GM19023 (cell line): ENCODE measurements at regions not wholly inside any gene's neighbourhood (a gene's known extent, or its start where the extent isn't known, plus 50 kb on each side); places are given as distances from the start of the nearest gene placed in this dataset.

Experiments
- ATAC-seq: cut with Tn5 transposase; IDR thresholded peaks from one replicate; pipeline ENCODE4 v1.9.1; 2021; ENCODE audit warnings: mild to moderate bottlenecking, moderate library complexity; ENCODE audit not compliant: unreplicated experiment

GRCh38 chr4:165666836-165667235 is 206.2 kb upstream of the TLL1 start:
- no peak for ATAC-seq

GRCh38 chr4:165667969-165668368 is 205.1 kb upstream of the TLL1 start:
- no peak for ATAC-seq

- no peak for ATAC-seq
Observed at GRCh38 chr4:165668694-165669093, 204.3 kb upstream of the TLL1 start.

- no peak for ATAC-seq
Observed at GRCh38 chr4:165677081-165677480, 196.0 kb upstream of the TLL1 start.

- no peak for ATAC-seq
Observed at GRCh38 chr4:165678236-165678935, 194.7 kb upstream of the TLL1 start.

- ATAC-seq = no peak
Observed at GRCh38 chr4:165678936-165679325, 194.1 kb upstream of the TLL1 start.

- ATAC-seq = no peak
Observed at GRCh38 chr4:165680821-165681220, 192.2 kb upstream of the TLL1 start.

GRCh38 chr4:165682611-165683010 is 190.4 kb upstream of the TLL1 start:
- no peak for ATAC-seq

GRCh38 chr4:165684177-165684805 is 188.7 kb upstream of the TLL1 start:
- ATAC-seq = no peak

- ATAC-seq = no peak
Observed at GRCh38 chr4:165686756-165687155, 186.3 kb upstream of the TLL1 start.

- no peak for ATAC-seq
Observed at GRCh38 chr4:165689159-165689558, 183.9 kb upstream of the TLL1 start.

- no peak for ATAC-seq
Observed at GRCh38 chr4:165692082-165692481, 181.0 kb upstream of the TLL1 start.

GRCh38 chr4:165698272-165698671 is 174.8 kb upstream of the TLL1 start:
- ATAC-seq = no peak

GRCh38 chr4:165699055-165699454 is 174.0 kb upstream of the TLL1 start:
- ATAC-seq = no peak

GRCh38 chr4:165700855-165701254 is 172.2 kb upstream of the TLL1 start:
- no peak for ATAC-seq

GRCh38 chr4:165707128-165707527 is 165.9 kb upstream of the TLL1 start:
- no peak for ATAC-seq

GRCh38 chr4:165709516-165709915 is 163.5 kb upstream of the TLL1 start:
- ATAC-seq = no peak

- ATAC-seq = no peak
Observed at GRCh38 chr4:165709973-165710526, 163.0 kb upstream of the TLL1 start.

- no peak for ATAC-seq
Observed at GRCh38 chr4:165711436-165711835, 161.6 kb upstream of the TLL1 start.

GRCh38 chr4:165711912-165712311 is 161.1 kb upstream of the TLL1 start:
- no peak for ATAC-seq

GRCh38 chr4:165714650-165715049 is 158.4 kb upstream of the TLL1 start:
- ATAC-seq = no peak

GRCh38 chr4:165715211-165715610 is 157.8 kb upstream of the TLL1 start:
- no peak for ATAC-seq
